Peyer's patch (tissue), 4 donors: ENCODE measurements at regions not wholly inside any gene's neighbourhood (a gene's known extent, or its start where the extent isn't known, plus 50 kb on each side); places are given as distances from the start of the nearest gene placed in this dataset.
"Not testable (repeated sequence)": the region's sequence is repeated elsewhere in the genome, so short reads cannot be mapped to it uniquely, and the experiment has no call there.

ENCODE experiments used
- DNase-seq, 3 donors: peaks; one replicate each; pipeline ENCODE4 v3.0.0-alpha.2; 2017 to 2019
- H3K27ac ChIP-seq, 4 donors: fragments of 200-600 bp; sonication (generic); one replicate each; pipeline ENCODE4 v1.5.1; 2016 to 2019
- H3K27me3 ChIP-seq, 2 donors: fragments of 200-600 bp; sonication (generic); one replicate each; pipeline ENCODE4 v1.5.1; 2019
- H3K36me3 ChIP-seq, 3 donors: fragments of 200-600 bp; sonication (generic); one replicate each; pipeline ENCODE4 v1.5.1; 2016 to 2019
- H3K4me1 ChIP-seq, 4 donors: fragments of 200-600 bp; sonication (generic); one replicate each; pipeline ENCODE4 v1.5.1; 2016 to 2019
- H3K4me3 ChIP-seq, 4 donors: fragments of 200-600 bp; sonication (generic); 1 replicate in 3 of 4; 2 replicates in 1 of 4; pipeline ENCODE4 v1.5.1; 2016 to 2019; ENCODE audit warnings: mild to moderate bottlenecking in 1 of 4
- H3K9me3 ChIP-seq, 4 donors: fragments of 200-600 bp; sonication (generic); one replicate each; pipeline ENCODE4 v1.5.1; 2016 to 2019; ENCODE audit warnings: mild to moderate bottlenecking in 1 of 4
- CTCF ChIP-seq, 6 experiments: fragments of 450-650 bp in 4 of 6; fragments of 200-600 bp in 2 of 6; sonication (generic) in 1 of 6; IDR thresholded peaks; one replicate each; pipeline ENCODE4 v1.5.1; 2017 to 2019; ENCODE audit warnings: antibody characterized with exemption in 6 of 6, mild to moderate bottlenecking in 3 of 6, moderate library complexity in 1 of 6

DNA sequence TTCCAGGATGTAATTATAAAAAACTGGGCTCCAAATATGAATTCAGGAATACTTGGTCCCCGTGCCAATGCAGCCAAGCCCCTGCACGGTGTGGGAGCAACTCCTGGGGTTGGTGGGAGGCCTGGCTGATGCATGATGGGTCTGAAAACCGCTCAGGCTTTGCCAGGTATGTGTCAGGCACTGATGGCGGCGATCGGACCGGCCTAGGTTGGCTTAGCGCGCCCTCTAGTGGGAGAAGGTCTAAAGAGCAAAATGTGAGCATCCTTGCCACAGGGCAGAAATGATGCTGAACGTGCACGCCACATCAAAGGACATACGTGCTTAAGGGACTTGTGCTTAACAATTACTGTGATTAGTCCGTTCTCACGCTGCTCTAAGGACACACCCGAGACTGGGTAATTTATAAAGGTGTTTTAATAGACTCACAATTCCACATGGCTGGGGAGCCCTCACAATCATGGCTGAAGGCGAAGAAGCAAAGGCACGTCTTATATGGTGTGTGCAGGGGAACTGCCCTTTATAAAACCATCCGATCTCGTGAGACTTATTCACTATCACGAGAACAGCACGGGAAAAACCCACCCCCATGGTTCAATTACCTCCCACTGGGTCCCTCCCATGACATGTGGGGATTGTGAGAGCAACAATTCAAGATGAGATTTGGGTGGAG lies 196.2 kb upstream of the PLGLB1 start:
- peak in 2 of 3 donors; percentile 30 to 82 for DNase-seq
- H3K4me1 ChIP-seq, H3K9me3 ChIP-seq, H3K27me3 ChIP-seq, H3K36me3 ChIP-seq, H3K4me3 ChIP-seq, H3K27ac ChIP-seq: not testable (repeated sequence)
- TF ChIP-seq CTCF (IDR thresholded peaks at IDR 0.05), result peak in 3 of 6 experiments; percentile 16 to 51 (median 18)

- not testable (repeated sequence) for H3K4me1 ChIP-seq, H3K27me3 ChIP-seq, H3K27ac ChIP-seq, DNase-seq, H3K4me3 ChIP-seq, H3K9me3 ChIP-seq, H3K36me3 ChIP-seq
Observed at GRCh38 chr2:87220651-87221050, 199.0 kb upstream of the PLGLB1 start.

- not testable (repeated sequence) for H3K27me3 ChIP-seq, H3K27ac ChIP-seq, H3K4me3 ChIP-seq, DNase-seq, H3K4me1 ChIP-seq, H3K9me3 ChIP-seq, H3K36me3 ChIP-seq
Observed at GRCh38 chr2:87222131-87222530, 200.5 kb upstream of the PLGLB1 start.

DNA sequence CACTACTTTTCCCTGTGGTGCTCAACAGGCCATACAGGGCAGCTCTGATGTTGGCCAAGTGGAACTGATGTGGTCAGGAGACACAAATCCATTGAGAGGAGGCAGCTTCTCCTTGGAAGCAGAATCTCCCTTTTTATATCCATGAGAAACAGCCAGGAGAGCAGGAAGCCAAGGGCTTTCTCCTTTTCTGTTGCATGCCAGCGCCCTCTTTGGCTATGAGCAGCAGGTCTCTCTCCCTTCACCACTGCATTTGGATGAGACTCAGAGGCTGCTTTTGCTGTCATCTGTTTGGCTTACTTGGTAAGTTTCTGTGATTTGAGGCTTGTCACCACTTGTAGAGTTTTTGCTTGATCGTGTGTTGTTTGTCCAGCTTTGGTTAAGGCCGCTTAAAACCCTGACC lies 202.2 kb upstream of the PLGLB1 start:
- not testable (repeated sequence) for H3K27ac ChIP-seq, H3K9me3 ChIP-seq, H3K4me1 ChIP-seq, H3K27me3 ChIP-seq, H3K36me3 ChIP-seq, DNase-seq, H3K4me3 ChIP-seq

GRCh38 chr2:87229091-87229689 lies 207.5 kb upstream of the PLGLB1 start:
- H3K27me3 ChIP-seq, H3K36me3 ChIP-seq, H3K4me3 ChIP-seq, H3K27ac ChIP-seq, DNase-seq, H3K4me1 ChIP-seq, H3K9me3 ChIP-seq: not testable (repeated sequence)
- TF ChIP-seq CTCF (IDR thresholded peaks at IDR 0.05), result peak in 3 of 6 experiments; percentile 2 to 37 (median 13)

DNA sequence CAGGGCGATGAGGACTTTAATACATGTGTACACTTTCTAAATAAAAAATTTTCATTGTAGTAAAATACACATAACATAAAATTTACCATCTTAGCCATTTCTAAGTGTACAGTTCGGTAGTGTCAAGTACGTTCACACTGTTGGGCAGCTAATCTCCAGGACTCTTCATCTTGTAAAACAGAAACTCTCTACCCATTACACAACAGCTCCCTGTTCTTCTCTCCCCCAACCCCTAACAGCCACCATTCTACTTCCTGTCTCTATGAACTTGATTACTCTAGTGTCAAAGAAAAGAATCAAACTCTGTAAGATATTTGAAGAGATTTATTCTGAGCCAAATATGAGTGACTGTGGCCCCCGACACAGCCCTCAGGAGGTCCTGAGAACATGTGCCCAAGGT lies 208.3 kb upstream of the PLGLB1 start:
- not testable (repeated sequence) for H3K27ac ChIP-seq, H3K9me3 ChIP-seq, H3K27me3 ChIP-seq, H3K4me1 ChIP-seq, DNase-seq, H3K4me3 ChIP-seq, H3K36me3 ChIP-seq

- H3K9me3 ChIP-seq, H3K27me3 ChIP-seq, DNase-seq, H3K4me3 ChIP-seq, H3K36me3 ChIP-seq, H3K4me1 ChIP-seq, H3K27ac ChIP-seq: not testable (repeated sequence)
Observed at GRCh38 chr2:87235333-87235981, 213.8 kb upstream of the PLGLB1 start.

GRCh38 chr2:87237570-87238336 lies 216.1 kb upstream of the PLGLB1 start:
- not testable (repeated sequence) for H3K27ac ChIP-seq, H3K36me3 ChIP-seq

DNA sequence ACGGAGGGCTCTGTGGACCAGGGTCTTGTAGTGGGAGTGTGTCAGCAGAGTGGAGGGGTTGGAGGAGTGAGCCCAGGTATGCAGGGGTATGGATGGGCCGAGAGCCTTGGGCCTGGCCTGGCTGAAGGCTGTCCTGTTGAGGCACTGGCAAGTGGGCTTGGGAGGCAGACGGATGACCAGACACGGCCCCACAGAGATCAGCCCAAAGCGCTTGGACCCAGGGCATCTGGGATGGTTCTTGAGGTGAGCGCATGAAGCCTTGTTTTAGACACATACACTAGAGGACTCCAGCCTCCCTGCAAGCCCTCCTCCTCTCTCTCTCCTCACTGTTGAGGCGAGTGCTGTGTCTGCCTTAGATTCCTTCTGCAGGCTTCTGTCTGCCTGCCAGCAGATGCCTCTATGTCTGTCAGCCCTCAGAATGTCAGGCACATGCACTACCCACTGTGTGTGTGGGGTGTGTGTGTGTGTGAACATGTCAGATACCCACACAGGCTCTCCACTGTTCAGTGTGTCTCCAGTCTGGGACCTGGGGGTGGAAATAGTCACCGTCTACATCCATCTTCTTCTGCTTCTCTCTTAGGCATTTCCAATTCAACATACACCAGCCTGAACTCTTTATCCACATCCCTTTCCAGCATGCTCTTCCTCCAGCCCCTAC lies 218.0 kb upstream of the PLGLB1 start:
- H3K9me3 ChIP-seq, H3K36me3 ChIP-seq, H3K27me3 ChIP-seq, H3K27ac ChIP-seq, H3K4me3 ChIP-seq, DNase-seq, H3K4me1 ChIP-seq: not testable (repeated sequence)

More at GRCh38 chr2:87237570-87238336, 216.1 kb upstream of the PLGLB1 start:
- not testable (repeated sequence) for DNase-seq, H3K4me3 ChIP-seq, H3K4me1 ChIP-seq, H3K9me3 ChIP-seq, H3K27me3 ChIP-seq

- not testable (repeated sequence) for H3K4me3 ChIP-seq, H3K36me3 ChIP-seq, H3K27me3 ChIP-seq, H3K27ac ChIP-seq, H3K4me1 ChIP-seq, DNase-seq, H3K9me3 ChIP-seq
Observed at GRCh38 chr2:87246066-87246717, 224.5 kb upstream of the PLGLB1 start.

DNA sequence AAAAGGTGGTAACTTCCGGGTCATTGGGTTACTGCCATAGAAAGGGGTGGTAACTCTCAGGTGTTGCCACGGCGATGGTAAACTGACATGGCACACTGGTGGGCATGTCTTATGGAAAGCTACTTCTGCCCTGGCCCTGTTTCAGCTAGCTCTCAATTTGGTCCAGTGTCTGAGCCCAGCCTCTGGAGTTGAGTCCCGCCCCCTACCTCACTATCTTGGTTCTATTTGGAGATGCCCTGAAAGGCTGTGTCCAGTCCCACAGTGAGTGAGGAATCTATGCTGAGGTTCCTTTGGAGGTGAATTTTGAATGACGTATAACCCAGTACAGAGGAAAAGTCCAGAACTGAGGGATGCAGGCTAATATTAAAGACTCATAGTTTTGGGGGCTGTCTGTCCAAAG lies 230.4 kb upstream of the PLGLB1 start:
- not testable (repeated sequence) for H3K27me3 ChIP-seq, DNase-seq, H3K36me3 ChIP-seq, H3K4me3 ChIP-seq, H3K4me1 ChIP-seq, H3K9me3 ChIP-seq, H3K27ac ChIP-seq

GRCh38 chr2:87254562-87254961 lies 232.9 kb upstream of the PLGLB1 start:
- not testable (repeated sequence) for H3K9me3 ChIP-seq, H3K4me1 ChIP-seq, H3K4me3 ChIP-seq, H3K27ac ChIP-seq, DNase-seq, H3K27me3 ChIP-seq, H3K36me3 ChIP-seq
